CD4-positive, alpha-beta T cell treated with Interleukin-2 at 100 ng/mL for 4 hours (primary cell): ENCODE measurements at regions not wholly inside any gene's neighbourhood (a gene's known extent, or its start where the extent isn't known, plus 50 kb on each side); places are given as distances from the start of the nearest gene placed in this dataset.

Source experiments
- DNase-seq: peaks from one replicate; pipeline ENCODE4 v3.0.0-alpha.2; 2020; ENCODE audit warnings: low spot score

DNA sequence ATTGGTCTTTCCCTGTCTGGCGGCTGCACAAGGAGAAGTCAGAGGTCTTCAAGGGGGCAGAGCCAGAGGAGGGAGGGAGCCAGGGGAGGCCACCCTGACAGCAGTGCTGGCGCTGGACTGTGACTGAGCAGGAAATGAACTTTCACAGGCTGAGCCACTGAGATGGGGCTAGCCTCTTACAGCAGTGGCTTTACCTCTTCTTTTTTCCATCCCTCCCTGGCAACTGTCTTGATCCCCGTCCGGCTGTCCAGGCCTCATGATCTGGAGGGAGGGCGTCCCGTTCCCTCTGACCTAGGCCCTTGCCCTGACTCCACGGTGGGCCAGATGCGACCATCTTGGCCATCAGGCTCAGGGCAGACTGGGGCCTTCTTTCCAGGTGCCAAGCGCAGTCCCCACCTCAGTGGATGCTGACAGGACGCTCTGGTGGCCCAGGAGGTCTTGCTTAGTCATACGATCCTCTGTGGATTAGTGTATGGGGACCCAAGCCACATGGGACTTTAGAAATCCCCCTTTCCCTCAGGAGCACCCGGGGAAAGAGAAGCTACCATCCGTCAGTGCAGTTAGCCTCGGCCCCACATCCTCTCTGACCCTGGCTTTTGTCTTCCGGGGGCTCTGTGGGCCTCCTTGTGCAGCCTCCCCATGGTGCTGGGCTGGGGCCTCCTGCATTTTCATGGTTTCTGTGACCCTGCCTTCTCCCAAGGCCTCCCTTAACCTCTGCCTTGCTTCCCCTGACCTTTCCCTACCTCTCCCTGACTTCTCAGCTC is 57.4 kb upstream of the CCDC167 start:
- DNase-seq: no peak

DNA sequence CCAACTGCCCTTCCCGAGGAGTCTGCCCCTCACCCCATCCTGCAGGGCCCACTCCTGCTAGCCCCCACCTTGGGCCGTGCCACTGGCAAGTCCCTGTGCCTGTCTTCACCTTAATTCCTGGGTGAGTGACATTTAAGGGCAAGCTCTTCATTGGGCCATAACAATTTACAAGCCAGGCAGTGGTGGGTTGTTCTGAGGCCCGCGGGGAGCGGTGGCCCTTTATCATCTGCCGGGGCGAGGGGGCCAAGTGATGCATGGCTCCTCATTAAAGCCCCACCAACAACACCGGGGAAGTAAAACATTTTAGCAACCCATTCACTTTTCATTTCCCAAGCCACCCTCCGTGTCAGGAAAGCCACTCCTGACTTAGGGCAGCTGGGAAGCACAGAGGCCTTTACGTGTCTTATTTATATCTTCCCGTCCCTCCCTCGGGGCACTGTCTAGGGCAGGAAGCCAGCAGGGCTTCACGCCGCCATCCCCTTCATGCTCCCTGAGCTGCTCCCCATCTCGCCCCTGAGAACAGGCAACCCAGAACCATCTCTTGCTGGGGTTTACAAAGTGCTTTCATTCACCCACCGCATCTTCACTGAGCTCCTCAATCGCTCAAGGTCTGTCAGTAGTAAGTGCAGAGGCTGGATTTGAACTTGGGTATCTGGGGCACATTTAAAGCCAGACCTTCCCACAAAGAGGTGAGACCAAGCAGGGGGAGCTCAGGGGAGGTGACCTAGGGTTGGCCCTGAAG is 55.5 kb upstream of the CCDC167 start:
- no peak for DNase-seq

DNA sequence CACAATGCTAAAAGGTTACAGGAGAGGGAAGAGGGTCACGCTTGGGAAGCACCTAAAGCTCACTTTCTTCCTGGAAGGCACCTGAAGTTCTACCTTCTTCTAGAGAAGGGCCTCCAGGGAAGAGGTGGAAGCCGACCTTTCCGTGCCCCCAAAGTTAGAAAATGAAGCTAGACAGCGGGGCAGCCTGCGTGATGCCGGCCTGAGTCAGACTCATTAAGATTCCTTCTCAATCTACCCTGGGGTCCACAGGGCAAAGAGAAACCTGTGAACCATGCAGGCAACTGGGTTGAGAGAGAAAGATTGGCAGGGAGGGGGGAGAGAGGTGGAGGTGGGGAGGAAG is 54.8 kb upstream of the CCDC167 start:
- DNase-seq: no peak

DNA sequence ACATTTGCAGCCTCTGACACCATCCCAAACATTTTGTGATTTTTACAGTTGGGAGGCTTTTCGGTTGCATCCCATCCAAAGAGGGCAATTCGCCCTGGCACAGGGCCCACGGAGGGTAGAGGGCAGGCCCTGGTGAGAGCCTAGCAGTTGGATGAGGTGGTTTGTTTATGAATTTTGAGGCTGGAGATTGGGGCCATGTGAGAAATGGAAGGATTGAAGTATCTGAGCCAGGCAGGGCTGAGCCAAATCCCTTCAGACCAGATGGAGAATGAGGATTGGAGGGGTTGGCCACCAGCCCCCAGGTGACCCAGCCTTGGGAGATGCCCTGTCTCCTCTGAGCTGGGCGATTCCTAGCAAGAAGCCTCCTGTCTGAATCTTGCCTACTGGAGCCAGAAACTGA is 52.6 kb upstream of the CCDC167 start:
- DNase-seq: no peak

DNA sequence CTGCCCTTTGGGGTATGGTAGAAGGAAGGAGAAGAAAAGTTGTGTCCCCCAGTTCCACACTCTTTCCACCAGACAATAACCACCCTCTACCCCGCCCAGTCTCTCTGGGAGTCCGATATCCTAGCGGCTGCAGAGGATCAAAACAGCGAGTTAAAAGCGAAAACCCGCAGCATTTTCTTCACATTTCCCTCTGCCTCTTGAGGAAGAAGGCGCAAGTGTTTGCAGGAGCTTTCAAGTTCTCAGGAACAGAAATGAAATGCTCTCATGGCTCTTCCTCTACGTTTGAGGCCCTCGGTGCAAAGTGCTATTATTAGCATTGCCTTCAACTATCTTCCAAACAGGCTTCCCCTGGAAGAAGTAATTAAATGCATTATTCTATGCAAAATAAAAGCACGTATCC is 52.2 kb upstream of the CCDC167 start:
- DNase-seq: no peak

DNA sequence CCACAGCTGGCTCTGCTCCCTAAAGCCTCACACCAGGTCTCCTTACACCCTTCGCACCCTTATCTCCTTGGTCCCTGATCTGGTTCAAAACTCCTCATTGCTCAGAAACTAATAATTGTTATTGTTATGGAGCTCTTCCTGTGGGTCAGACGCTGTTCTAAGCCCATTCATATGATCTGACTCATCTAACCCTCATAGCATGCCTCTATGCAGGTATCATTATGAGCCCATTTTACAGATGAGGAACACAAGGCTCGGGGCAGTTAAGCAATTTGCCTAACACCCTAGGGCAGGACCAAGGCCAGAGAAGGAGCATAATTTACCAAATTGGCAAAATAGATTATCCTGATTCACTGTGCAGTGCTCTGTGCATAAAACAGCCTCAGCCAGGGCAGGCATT is 51.8 kb upstream of the CCDC167 start:
- DNase-seq: no peak

DNA sequence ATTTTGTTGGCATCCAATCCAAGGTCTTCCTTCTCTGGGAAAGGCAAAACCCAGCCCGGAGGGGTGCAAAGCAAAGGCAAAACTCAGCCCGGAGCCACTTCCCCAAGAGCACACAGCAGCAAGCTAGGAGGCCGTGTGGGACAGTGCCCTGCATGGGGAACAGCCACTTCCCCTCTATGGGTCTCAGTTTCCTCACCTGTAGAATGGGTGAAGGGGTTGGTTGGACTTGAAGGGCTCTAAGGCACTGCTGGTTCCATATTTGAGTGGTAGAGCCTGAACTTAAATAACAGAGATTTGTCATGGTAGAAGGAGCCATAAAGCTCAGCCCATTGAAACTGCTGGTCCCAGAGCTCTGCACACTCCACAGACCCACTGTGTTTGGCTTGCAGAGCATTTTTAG is 51.3 kb upstream of the CCDC167 start:
- no peak for DNase-seq

DNA sequence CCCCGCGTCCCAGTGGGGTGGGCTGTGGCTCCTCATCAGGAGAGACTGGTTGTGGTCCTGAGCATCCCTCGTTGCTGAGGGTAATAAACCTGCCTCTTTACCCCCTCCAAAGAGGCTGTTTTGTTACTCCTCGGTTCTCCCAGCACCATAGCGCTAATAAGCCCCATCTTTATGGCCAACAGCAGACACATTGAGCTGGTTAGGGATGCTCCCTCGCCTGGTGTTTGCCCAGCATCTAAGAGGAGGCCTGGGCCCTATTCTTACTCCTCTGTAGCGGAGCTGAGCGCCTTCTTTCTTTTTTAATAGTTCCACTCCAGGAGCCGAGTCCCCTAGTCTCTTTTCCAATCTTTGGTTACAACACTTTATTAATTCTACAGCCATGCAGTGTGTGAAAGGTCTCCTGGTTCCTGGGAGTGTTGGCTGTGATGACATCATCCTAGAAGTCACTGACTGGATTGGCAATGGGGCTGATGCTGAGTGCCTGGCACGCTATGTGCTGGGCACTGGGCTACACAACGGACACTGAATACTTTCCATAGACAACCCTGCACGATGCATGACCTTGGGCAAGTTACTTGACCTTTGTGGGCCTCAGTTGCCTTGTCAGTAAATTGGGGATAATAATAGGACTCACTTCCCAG is 50.6 kb upstream of the CCDC167 start:
- no peak for DNase-seq

DNA sequence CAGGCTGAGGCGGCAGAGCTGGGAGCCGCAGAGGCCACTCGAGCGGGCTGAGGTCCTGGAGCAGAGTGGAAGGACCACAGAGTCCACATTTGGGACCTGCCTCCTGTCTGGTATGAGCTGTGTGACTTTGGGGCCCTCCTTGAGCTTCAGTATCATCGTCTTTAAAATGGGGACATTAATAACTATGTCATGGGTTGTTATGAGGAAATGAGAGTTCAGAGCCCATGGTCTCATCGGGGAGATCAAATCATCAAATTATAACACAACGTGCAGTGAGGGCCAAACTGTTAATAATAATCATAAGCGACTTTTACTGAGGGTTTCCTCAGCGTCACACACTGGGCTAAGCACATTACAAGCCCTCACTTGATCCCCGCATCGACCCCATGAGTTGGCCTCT is 49.9 kb upstream of the CCDC167 start:
- no peak for DNase-seq
